HG02981 (cell line): ENCODE measurements at regions not wholly inside any gene's neighbourhood (a gene's known extent, or its start where the extent isn't known, plus 50 kb on each side); places are given as distances from the start of the nearest gene placed in this dataset.
"Not testable (repeated sequence)": the region's sequence is repeated elsewhere in the genome, so short reads cannot be mapped to it uniquely, and the experiment has no call there.

Experiments used
- ATAC-seq: cut with Tn5 transposase; IDR thresholded peaks from one replicate; pipeline ENCODE4 v1.9.1; 2021; ENCODE audit warnings: mild to moderate bottlenecking, moderate library complexity; ENCODE audit not compliant: unreplicated experiment

GRCh38 chr16:87007907-87008306 lies 309.3 kb downstream of the C16orf95 start:
- ATAC-seq: no peak

DNA sequence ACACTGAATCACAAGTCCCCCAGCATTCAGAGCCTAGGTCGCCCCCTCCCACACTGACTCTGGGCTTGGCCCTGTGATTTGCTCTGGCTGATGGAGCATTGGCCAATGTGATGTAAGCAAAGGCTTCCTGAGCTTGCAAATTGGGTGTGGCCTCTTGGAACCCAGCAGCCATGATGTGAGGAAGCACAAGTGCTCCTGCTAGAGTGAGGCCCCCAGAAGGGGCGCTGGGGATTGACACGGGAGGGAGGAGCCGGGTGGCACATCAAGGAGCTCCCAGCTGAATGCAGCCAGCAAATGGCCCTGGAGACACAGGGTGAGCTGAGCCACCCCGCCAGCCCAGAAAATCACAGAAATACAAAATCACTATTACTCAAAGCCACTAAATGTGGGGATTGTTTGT lies 308.5 kb downstream of the C16orf95 start:
- ATAC-seq: no peak

DNA sequence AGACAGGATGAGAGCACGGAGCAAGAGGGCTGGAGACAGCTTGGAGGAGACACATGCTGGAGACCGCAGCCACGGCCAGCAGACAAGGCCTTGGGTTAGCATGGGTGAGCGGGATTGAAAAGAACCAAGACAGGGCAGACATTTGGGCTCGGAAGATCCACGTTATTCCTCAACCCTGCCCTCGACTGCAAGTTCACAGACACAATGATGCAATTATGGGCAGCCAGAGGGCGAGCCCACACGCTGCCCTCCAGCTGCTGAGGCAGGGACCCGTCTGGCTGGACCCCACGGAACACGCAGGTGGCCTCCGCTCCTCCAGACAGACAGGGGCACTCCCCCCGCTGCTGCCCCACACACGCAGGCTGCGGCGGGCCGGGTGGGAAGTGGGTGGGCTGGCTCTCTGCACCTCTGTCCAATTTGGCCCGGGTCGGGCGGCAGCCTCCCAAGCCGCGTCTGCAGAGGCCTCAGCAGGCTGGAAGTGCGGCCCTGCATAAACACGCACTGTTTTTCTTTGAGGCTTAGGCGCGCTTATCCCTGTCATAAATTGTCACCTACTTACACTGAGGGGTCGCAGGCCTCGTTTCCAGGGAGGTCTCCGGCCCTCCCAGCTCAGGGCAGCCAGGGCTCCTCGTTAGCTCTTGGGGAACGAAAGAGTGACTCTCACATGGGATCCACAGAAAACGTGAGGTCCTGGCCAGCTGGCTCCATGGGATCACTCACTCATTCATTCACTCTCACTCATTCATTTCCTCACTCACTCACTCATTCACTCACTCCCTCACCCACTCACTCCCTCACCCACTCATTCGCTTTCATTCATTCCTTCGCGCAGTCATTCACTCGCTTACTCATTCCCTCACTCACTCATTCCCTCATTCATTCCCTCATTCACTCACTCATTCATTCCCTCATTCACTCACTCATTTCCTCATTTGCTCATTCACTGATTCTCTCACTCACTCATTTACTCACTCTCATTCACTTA lies 303.9 kb downstream of the C16orf95 start:
- no peak for ATAC-seq

GRCh38 chr16:87014112-87014511 lies 303.1 kb downstream of the C16orf95 start:
- no peak for ATAC-seq

- no peak for ATAC-seq
These were observed 302.2 kb downstream of the C16orf95 start for GRCh38 chr16:87015021-87015420.

GRCh38 chr16:87016046-87017035 lies 300.9 kb downstream of the C16orf95 start:
- no peak for ATAC-seq

DNA sequence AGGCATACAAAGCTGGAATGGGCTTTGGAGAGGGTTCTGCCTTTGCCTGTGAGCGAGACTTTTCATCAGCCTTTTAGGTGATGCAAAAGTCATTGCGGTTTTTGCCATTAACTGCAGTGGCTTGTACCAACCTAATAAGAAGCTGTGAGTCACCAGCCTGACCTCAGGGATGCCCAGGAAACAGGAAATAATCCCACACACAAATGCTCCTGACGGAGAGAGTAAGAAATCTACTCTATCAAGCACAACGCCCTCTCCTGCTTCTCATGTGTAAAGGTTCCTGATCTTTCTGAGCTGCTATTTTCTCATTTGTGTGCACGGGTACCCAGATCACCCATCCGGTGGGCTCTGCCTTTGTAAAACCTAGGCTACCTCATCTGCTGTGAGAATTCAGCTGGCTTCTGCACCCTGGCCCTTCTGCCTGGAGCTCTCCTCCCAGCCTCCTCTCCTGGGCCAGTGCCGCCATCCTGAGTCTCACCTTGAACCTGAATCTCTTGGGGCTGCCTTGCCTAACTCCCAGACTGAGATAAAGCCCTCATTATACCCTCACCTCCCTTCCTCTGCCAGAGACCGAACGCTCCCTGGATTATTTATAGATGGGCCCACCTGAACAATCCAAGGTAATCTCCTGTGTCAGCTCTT lies 299.7 kb downstream of the C16orf95 start:
- no peak for ATAC-seq

DNA sequence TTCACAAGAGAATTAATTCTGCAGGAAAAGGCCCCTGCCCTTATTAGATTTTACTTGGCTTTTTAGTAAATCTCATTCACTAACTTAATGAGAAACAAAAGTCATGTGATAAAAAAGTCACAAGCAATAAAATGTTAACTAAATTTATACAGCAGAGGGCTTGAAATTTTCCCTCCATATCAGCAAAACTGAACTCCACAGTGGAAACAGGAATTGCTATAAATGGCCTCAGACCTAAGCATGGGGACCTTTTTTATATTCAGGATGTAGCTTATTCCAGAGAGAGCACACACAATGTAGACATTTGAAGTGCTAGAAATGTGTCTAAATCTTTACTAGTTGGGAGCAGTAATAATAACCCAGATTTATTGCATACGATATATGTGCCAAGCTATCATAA lies 291.5 kb downstream of the C16orf95 start:
- no peak for ATAC-seq

DNA sequence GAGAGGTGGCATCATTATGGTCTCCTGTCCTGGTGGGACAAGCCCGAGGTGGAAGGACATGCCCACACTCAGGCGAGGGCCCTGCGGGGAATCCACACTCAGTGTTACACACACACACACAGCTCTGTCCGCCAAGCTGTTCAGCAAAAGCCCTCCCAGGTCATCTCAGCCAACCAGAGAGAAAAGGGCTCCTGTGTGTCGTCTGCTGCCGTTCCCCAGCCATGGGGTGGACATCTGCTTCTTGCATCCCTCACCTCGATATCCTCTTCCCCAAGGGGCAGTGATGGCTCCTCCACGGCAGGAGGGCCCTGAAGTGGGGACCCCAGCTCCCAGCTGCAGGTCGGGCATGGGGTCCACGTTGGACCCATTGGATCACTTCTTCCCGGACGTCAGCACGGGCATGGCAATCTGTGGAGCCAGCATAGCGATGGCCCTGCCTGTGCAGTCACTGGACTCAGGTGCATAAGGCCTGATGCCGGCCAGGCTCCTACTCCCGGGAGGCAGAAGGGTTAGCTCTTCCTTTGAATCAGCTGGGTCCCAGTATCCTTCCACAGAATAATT lies 290.1 kb downstream of the C16orf95 start:
- ATAC-seq: no peak

GRCh38 chr16:87028481-87029320 lies 288.5 kb downstream of the C16orf95 start:
- ATAC-seq: no peak

- ATAC-seq: no peak
These were observed 284.6 kb downstream of the C16orf95 start for GRCh38 chr16:87032554-87032953.

DNA sequence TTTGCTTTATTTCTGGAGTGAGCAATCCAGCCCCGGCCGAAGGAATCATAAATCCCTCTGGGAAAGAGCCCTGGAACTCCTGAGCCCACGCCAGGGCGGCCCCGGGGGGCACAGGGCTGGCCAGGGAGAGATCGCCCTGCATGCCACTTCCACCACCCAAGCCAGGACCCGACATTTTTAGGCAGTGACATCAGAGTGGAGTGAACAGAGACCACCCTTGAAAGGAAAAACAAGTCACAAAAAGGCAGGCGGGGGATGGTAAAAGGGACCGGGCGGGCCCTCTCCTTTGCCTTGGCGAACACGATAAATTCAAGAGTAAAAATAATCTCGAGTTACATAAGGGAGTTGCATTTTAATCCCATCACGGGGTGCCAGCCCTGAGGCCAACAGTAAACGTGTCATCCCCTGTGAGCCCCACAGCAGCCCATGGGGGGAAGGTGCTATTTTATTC lies 284.1 kb downstream of the C16orf95 start:
- no peak for ATAC-seq

GRCh38 chr16:87033541-87034300 lies 283.5 kb downstream of the C16orf95 start:
- no peak for ATAC-seq

DNA sequence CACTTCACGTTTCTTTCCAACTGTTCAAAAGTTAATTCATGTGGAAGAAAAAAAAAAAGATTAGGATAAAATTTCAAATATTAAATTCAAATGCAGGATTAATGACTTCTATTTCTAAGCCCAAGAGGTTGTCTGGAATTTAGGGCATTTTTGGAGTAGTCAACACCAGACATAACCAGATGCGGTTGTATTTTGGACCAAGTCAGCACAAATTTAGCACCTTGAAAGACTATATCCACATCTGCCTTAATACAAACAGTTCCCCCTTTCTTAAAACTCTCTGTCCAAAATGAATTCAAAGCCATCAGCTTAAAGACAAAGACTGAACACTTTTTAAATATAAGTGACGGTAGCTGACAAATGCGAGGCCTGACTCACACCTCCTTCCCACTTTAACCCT lies 282.9 kb downstream of the C16orf95 start:
- no peak for ATAC-seq

DNA sequence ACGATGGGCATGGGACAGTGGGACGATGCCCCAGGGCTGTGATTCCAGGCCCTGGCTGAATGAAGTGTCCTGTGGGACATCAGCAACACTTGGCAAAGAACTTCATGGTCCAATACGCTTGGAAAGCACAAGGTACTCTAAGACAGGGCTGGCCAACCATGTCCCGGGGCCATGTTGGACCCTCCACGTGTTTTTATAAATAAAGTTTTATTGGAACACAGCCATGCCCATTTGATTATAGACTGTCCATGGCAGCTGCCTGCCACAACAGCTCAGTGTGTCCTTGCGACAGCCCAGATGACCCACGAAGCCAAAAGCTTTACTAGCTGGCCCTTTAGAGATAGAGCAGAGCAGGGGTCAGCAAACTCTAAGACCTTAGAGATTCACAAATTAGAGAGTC lies 282.1 kb downstream of the C16orf95 start:
- no peak for ATAC-seq

DNA sequence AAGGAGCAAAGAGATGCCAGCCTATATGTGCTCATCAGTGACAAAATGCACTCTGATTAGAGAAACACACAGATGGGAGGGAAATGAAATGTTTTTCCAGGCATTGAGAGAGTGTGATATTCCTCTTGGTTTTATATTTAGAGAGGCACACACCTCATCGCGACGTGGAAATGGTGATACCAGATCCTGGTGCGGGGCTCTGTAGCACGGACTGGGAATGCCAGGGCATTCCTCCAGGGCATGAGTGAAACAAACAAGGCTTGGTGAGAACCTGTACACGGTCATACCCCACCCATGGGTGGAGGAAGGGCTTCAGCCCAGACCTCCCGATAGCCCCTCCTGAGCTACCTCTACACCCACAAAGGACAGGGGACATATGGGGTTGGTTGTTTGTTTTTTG lies 280.2 kb downstream of the C16orf95 start:
- ATAC-seq: no peak

GRCh38 chr16:87038528-87038927 lies 278.7 kb downstream of the C16orf95 start:
- ATAC-seq: not testable (repeated sequence)

GRCh38 chr16:87040169-87041117 lies 276.7 kb downstream of the C16orf95 start:
- no peak for ATAC-seq
